Spleen (tissue), 7 donors: ENCODE measurements at regions not wholly inside any gene's neighbourhood (a gene's known extent, or its start where the extent isn't known, plus 50 kb on each side); places are given as distances from the start of the nearest gene placed in this dataset.

Source experiments
- POLR2A ChIP-seq, 3 donors: fragments of 450-650 bp; IDR thresholded peaks; one replicate each; pipeline ENCODE4 v1.5.1; 2017; ENCODE audit warnings: antibody characterized with exemption in 3 of 3, mild to moderate bottlenecking in 1 of 3
- POLR2AphosphoS5 ChIP-seq, 3 donors: sonication (generic); formaldehyde crosslinking; IDR thresholded peaks; one replicate each; pipeline ENCODE4 v1.5.1; 2017; ENCODE audit warnings: antibody characterized with exemption in 3 of 3
- TF ChIP-seq, protein P1 (sequence below), 11 experiments: fragments of 200-600 bp in 7 of 11; fragments of 450-650 bp in 4 of 11; sonication (generic) in 4 of 11; IDR thresholded peaks in 8 of 11; conservative IDR thresholded peaks in 3 of 11; 1 replicate in 7 of 11; 2 replicates in 4 of 11; pipeline versions ENCODE4 v1.4.0 to v1.8.0; 2016 to 2021; ENCODE audit warnings: antibody characterized with exemption in 11 of 11, inconsistent platforms in 4 of 11, mild to moderate bottlenecking in 1 of 11
- donor health status: DM: no; HTN: no; CAD: no; lungs with moderate emphysema.
- donor health status: DM: no; HTN: no; CAD: no.
- donor health status: DM: no; HTN: no; CAD: no.

DNA sequence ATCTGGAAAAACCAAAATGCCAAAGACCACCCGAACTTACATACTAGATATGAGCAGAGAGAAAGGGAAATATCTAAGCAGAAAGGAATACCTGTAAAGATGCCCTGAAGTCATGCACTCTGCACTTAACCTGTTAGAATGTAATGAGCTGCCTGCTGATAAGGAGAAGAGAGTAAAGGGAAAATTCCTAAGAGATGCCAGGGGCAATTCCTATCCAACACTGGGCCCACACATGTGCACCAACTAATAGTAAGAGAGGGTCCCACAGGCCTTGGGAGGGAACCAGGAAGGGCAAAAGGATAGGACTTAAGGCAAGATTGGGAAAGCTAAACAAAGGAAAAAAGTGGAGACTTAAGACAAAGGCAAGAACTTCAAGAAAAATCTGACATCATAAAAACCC lies 189.5 kb downstream of the NSUN3 start:
- TF ChIP-seq, protein P1, sequence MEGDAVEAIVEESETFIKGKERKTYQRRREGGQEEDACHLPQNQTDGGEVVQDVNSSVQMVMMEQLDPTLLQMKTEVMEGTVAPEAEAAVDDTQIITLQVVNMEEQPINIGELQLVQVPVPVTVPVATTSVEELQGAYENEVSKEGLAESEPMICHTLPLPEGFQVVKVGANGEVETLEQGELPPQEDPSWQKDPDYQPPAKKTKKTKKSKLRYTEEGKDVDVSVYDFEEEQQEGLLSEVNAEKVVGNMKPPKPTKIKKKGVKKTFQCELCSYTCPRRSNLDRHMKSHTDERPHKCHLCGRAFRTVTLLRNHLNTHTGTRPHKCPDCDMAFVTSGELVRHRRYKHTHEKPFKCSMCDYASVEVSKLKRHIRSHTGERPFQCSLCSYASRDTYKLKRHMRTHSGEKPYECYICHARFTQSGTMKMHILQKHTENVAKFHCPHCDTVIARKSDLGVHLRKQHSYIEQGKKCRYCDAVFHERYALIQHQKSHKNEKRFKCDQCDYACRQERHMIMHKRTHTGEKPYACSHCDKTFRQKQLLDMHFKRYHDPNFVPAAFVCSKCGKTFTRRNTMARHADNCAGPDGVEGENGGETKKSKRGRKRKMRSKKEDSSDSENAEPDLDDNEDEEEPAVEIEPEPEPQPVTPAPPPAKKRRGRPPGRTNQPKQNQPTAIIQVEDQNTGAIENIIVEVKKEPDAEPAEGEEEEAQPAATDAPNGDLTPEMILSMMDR (IDR thresholded peaks at IDR 0.05 in 8 of 11, conservative IDR thresholded peaks at IDR 0.05 in 3 of 11), result no peak
- TF ChIP-seq POLR2A (IDR thresholded peaks at IDR 0.05) (no peak), POLR2AphosphoS5 (IDR thresholded peaks at IDR 0.05) (no peak)
